ENCODE measurements at regions not wholly inside any gene's neighbourhood (a gene's known extent, or its start where the extent isn't known, plus 50 kb on each side); places are given as distances from the start of the nearest gene placed in this dataset.

- TF ChIP-seq MAX (IDR thresholded peaks at IDR 0.05): no peak
- no peak for TF ChIP-seq POLR2AphosphoS5 (IDR thresholded peaks at IDR 0.05; ENCODE audit: low read depth, low read length)
- TF ChIP-seq CEBPB (IDR thresholded peaks at IDR 0.05; ENCODE audit: low read depth): no peak
- no peak for TF ChIP-seq EZH2phosphoT487 (IDR thresholded peaks at IDR 0.05; ENCODE audit: borderline replicate concordance)
Measured at GRCh38 chr21:19510057-19510456, 1106.5 kb upstream of the TMPRSS15 start (continued).

- ChIA-PET POLR2A (no interaction called here), CTCF (no interaction called here)
- DNase-seq (ENCODE audit: low read depth, low spot score): no peak
Measured at GRCh38 chr21:19510653-19511052, 1107.1 kb upstream of the TMPRSS15 start.

More at GRCh38 chr21:19510653-19511052, 1107.1 kb upstream of the TMPRSS15 start:
- Histone ChIP-seq H3K9me3 (ENCODE audit: control insufficient read depth in 1 of 2, insufficient read depth in 1 of 2, low read depth in 1 of 2, low read length in 2 of 2) (peaks cover 33 to 43% of the 10 kb centered on the region in 2 experiments; a peak in 2 of 4 replicates), H3K9ac (ENCODE audit: low read length) (no peak overlapping the region), H2AFZ (ENCODE audit: low read depth, low read length, poor library complexity, severe bottlenecking) (no peak overlapping the region), H3K79me2 (ENCODE audit: insufficient read depth, low read length) (no peaks in the 10 kb centered on the region), H3K4me1 (ENCODE audit: control insufficient read depth in 1 of 2, insufficient read depth in 2 of 2, low read length in 2 of 2) (no peaks in the 10 kb centered on the region), H3K9me2 (ENCODE audit: insufficient read depth) (no peaks in the 10 kb centered on the region), H3K4me2 (ENCODE audit: low read length) (no peak overlapping the region), H3K4me3 (replicated peaks in 1 of 2; ENCODE audit: low read depth in 1 of 2, low read length in 2 of 2) (no peak overlapping the region), H3K27me3 (ENCODE audit: insufficient read depth, low read length) (no peaks in the 10 kb centered on the region), H4K20me1 (ENCODE audit: insufficient read depth) (no peaks in the 10 kb centered on the region), H3K27ac (ENCODE audit: low read depth, low read length) (no peak overlapping the region), H3K36me3 (ENCODE audit: control insufficient read depth in 1 of 2, insufficient read depth in 2 of 2, low read length in 2 of 2) (no peaks in the 10 kb centered on the region)
- RAD21 ChIA-PET (ENCODE audit: low non-redundant PET in 1 of 2, low total read pairs in 2 of 2, uncharacterized antibody in 2 of 2, unreplicated experiment in 2 of 2): no interaction called here
- intact Hi-C loops (cut with micrococcal nuclease): no loop called here
- no TSS peak for BruUV-seq (replicated peaks)
- no peak for ATAC-seq
- TF ChIP-seq CTCF (IDR thresholded peaks at IDR 0.05 in 2 of 3, conservative IDR thresholded peaks at IDR 0.05 in 1 of 3; ENCODE audit: borderline replicate concordance in 1 of 3, insufficient read depth in 1 of 3, low read depth in 2 of 3, low read length in 2 of 3): no peak
- no peak for TF ChIP-seq YY1 (IDR thresholded peaks at IDR 0.05; ENCODE audit: extremely low read depth, insufficient replicate concordance, low read depth, low read length)
- no peak for TF ChIP-seq TCF7L2 (IDR thresholded peaks at IDR 0.05; ENCODE audit: borderline replicate concordance, extremely low read depth, insufficient read depth, insufficient read length)
- no peak for TF ChIP-seq ZNF274 (IDR thresholded peaks at IDR 0.05; ENCODE audit: low read depth, low read length)
- TF ChIP-seq REST (IDR thresholded peaks at IDR 0.05; ENCODE audit: low read depth): no peak
- TF ChIP-seq CEBPB (IDR thresholded peaks at IDR 0.05; ENCODE audit: low read depth): no peak
- TF ChIP-seq ZBTB33 (IDR thresholded peaks at IDR 0.05; ENCODE audit: extremely low read depth, insufficient replicate concordance, low read length): no peak
- TF ChIP-seq SIN3A (IDR thresholded peaks at IDR 0.05; ENCODE audit: low read depth): no peak

All from HCT116 (cell line).